Breast epithelium (tissue), 3 donors: ENCODE measurements at regions not wholly inside any gene's neighbourhood (a gene's known extent, or its start where the extent isn't known, plus 50 kb on each side); places are given as distances from the start of the nearest gene placed in this dataset.

Experiments used
- CTCF ChIP-seq, 3 donors: fragments of 450-650 bp; IDR thresholded peaks; one replicate each; pipeline ENCODE4 v1.5.1; 2016 to 2017; ENCODE audit warnings: antibody characterized with exemption in 3 of 3, mild to moderate bottlenecking in 3 of 3, moderate library complexity in 3 of 3
- POLR2AphosphoS5 ChIP-seq, 3 donors: sonication (generic); formaldehyde crosslinking; IDR thresholded peaks; one replicate each; pipeline ENCODE4 v1.6.1; 2017; ENCODE audit warnings: antibody characterized with exemption in 3 of 3

DNA sequence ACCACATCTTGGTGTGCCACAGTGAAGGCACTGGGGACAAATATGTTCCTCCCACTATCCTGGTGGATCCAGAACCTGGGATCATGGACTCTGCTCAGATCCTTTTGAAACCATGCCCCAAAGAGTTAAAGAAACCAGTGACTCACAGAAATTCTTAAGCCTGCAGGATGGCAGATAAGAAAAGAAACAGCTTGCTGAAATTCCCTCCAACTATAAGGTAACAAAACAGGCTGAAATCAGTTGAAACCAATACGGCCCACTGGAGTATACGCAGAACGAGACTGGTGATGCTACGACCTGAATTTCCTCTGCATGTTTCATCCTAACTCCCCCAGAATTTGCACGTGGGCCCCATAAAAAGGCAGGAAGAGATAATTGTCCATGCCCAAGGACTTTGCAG is 209.6 kb downstream of the TJP1 start:
- TF ChIP-seq CTCF (IDR thresholded peaks at IDR 0.05), result no peak
- no peak for TF ChIP-seq POLR2AphosphoS5 (IDR thresholded peaks at IDR 0.05)
